ENCODE measurements at regions not wholly inside any gene's neighbourhood (a gene's known extent, or its start where the extent isn't known, plus 50 kb on each side); places are given as distances from the start of the nearest gene placed in this dataset.

- DNase-seq: no peak
Observed at GRCh38 chr12:115698257-115698656, 579.2 kb downstream of the MED13L start.

- DNase-seq: no peak
Observed at GRCh38 chr12:115697340-115697739, 580.2 kb downstream of the MED13L start.

- no peak for DNase-seq
Observed at GRCh38 chr12:115694564-115694963, 582.9 kb downstream of the MED13L start.

- DNase-seq: no peak
Observed at GRCh38 chr12:115693970-115694369, 583.5 kb downstream of the MED13L start.

- no peak for DNase-seq
Observed at GRCh38 chr12:115691123-115691522, 586.4 kb downstream of the MED13L start.

GRCh38 chr12:115687094-115687493 lies 590.4 kb downstream of the MED13L start:
- DNase-seq: no peak

- no peak for DNase-seq
Observed at GRCh38 chr12:115683240-115683780, 594.2 kb downstream of the MED13L start.

- no peak for DNase-seq
Observed at GRCh38 chr12:115680967-115681366, 596.5 kb downstream of the MED13L start.

- DNase-seq: no peak
Observed at GRCh38 chr12:115672506-115673080, 604.9 kb downstream of the MED13L start.

GRCh38 chr12:115672086-115672485 lies 605.4 kb downstream of the MED13L start:
- DNase-seq: no peak

GRCh38 chr12:115670869-115671268 lies 606.6 kb downstream of the MED13L start:
- DNase-seq: no peak

GRCh38 chr12:115667116-115667515 lies 610.4 kb downstream of the MED13L start:
- no peak for DNase-seq

- DNase-seq: no peak
Observed at GRCh38 chr12:115666168-115666567, 611.3 kb downstream of the MED13L start.

- DNase-seq: no peak
Observed at GRCh38 chr12:115661112-115661511, 616.4 kb downstream of the MED13L start.

- no peak for DNase-seq
Observed at GRCh38 chr12:115660211-115660805, 617.2 kb downstream of the MED13L start.

- no peak for DNase-seq
Observed at GRCh38 chr12:115659422-115659821, 618.1 kb downstream of the MED13L start.

- DNase-seq: no peak
Observed at GRCh38 chr12:115657081-115658013, 620.1 kb downstream of the MED13L start.

- no peak for DNase-seq
Observed at GRCh38 chr12:115650026-115650425, 627.5 kb downstream of the MED13L start.

- DNase-seq: no peak
Observed at GRCh38 chr12:115648463-115648862, 629.0 kb downstream of the MED13L start.

GRCh38 chr12:115646210-115646609 lies 631.3 kb downstream of the MED13L start:
- DNase-seq: no peak

GRCh38 chr12:115640929-115641328 lies 636.6 kb downstream of the MED13L start:
- no peak for DNase-seq

GRCh38 chr12:115639648-115640012 lies 637.9 kb downstream of the MED13L start:
- DNase-seq: no peak

- DNase-seq: no peak
Observed at GRCh38 chr12:115638733-115639647, 638.5 kb downstream of the MED13L start.
